ENCODE measurements at regions not wholly inside any gene's neighbourhood (a gene's known extent, or its start where the extent isn't known, plus 50 kb on each side); places are given as distances from the start of the nearest gene placed in this dataset.

GRCh38 chr19:5263615-5264014 lies 77.0 kb downstream of the PTPRS start:
- no peak overlapping the region for H3K4me3 Mint-ChIP-seq
- H3K9me3 Mint-ChIP-seq = no peaks in the 10 kb centered on the region
- peaks cover 3% of the 10 kb centered on the region for H3K27me3 Mint-ChIP-seq (ENCODE audit: insufficient read depth)
- no peak for DNase-seq
- no peak overlapping the region for H3K27ac Mint-ChIP-seq
- no peaks in the 10 kb centered on the region; the same call in 1 of the 2 replicates for H3K4me1 Mint-ChIP-seq (ENCODE audit: low read depth)
- H3K36me3 Mint-ChIP-seq (ENCODE audit: low read depth) = peaks cover 10% of the 10 kb centered on the region; the same call in 1 of the 2 replicates
- TF ChIP-seq CTCF (IDR thresholded peaks at IDR 0.05) = no peak

GRCh38 chr19:5262721-5263120 lies 77.9 kb downstream of the PTPRS start:
- Mint-ChIP-seq H3K36me3 (ENCODE audit: low read depth) (peaks cover 13% of the 10 kb centered on the region; the same call in 1 of the 2 replicates), H3K27me3 (ENCODE audit: insufficient read depth) (peaks cover 1% of the 10 kb centered on the region; the same call in 1 of the 2 replicates), H3K9me3 (no peaks in the 10 kb centered on the region), H3K4me1 (ENCODE audit: low read depth) (no peaks in the 10 kb centered on the region; the same call in 1 of the 2 replicates), H3K4me3 (no peak overlapping the region), H3K27ac (no peak overlapping the region)
- no peak for TF ChIP-seq CTCF (IDR thresholded peaks at IDR 0.05)
- DNase-seq = no peak

GRCh38 chr19:5261156-5261890 lies 79.3 kb downstream of the PTPRS start:
- H3K4me1 Mint-ChIP-seq (ENCODE audit: low read depth) = no peaks in the 10 kb centered on the region; the same call in 1 of the 2 replicates

GRCh38 chr19:5260381-5260967 lies 80.1 kb downstream of the PTPRS start:
- peaks cover 1% of the 10 kb centered on the region; the same call in 1 of the 2 replicates for H3K27me3 Mint-ChIP-seq (ENCODE audit: insufficient read depth)
- no peaks in the 10 kb centered on the region; the same call in 1 of the 2 replicates for H3K4me1 Mint-ChIP-seq (ENCODE audit: low read depth)
- H3K9me3 Mint-ChIP-seq = peaks cover 9% of the 10 kb centered on the region
- peaks cover 28% of the 10 kb centered on the region for H3K36me3 Mint-ChIP-seq (ENCODE audit: low read depth)
- TF ChIP-seq CTCF (IDR thresholded peaks at IDR 0.05) = no peak
- no peak for DNase-seq
- H3K27ac Mint-ChIP-seq = 0 out of 2 replicates have a peak overlapping the region, but pooled peaks have one; percentile 11
- no peak overlapping the region for H3K4me3 Mint-ChIP-seq

More at GRCh38 chr19:5261156-5261890, 79.3 kb downstream of the PTPRS start:
- H3K36me3 Mint-ChIP-seq (ENCODE audit: low read depth) = peaks cover 19% of the 10 kb centered on the region
- TF ChIP-seq CTCF (IDR thresholded peaks at IDR 0.05) = no peak
- no peak overlapping the region for H3K4me3 Mint-ChIP-seq
- H3K27ac Mint-ChIP-seq = 0 out of 2 replicates have a peak overlapping the region, but pooled peaks have one; percentile 11
- H3K9me3 Mint-ChIP-seq = peaks cover under 1% of the 10 kb centered on the region; the same call in 1 of the 2 replicates
- DNase-seq = no peak
- H3K27me3 Mint-ChIP-seq (ENCODE audit: insufficient read depth) = peaks cover 1% of the 10 kb centered on the region; the same call in 1 of the 2 replicates

GRCh38 chr19:5259750-5260149 lies 80.9 kb downstream of the PTPRS start:
- no peak for TF ChIP-seq CTCF (IDR thresholded peaks at IDR 0.05)
- Mint-ChIP-seq H3K4me3 (no peak overlapping the region), H3K36me3 (ENCODE audit: low read depth) (peaks cover 32% of the 10 kb centered on the region), H3K27ac (no peak overlapping the region), H3K4me1 (ENCODE audit: low read depth) (no peaks in the 10 kb centered on the region; the same call in 1 of the 2 replicates), H3K27me3 (ENCODE audit: insufficient read depth) (peaks cover 1% of the 10 kb centered on the region; the same call in 1 of the 2 replicates), H3K9me3 (peaks cover 16% of the 10 kb centered on the region)
- DNase-seq = no peak
